ENCODE measurements at regions not wholly inside any gene's neighbourhood (a gene's known extent, or its start where the extent isn't known, plus 50 kb on each side); places are given as distances from the start of the nearest gene placed in this dataset.

GRCh38 chr1:102693345-102693744, 415.0 kb downstream of the COL11A1 start:
- TF ChIP-seq MYNN (tag by site-specific recombination; IDR thresholded peaks at IDR 0.05; ENCODE audit: borderline replicate concordance), result no peak
- TF ChIP-seq ZNF292 (tag by site-specific recombination; IDR thresholded peaks at IDR 0.05; ENCODE audit: borderline replicate concordance, low read depth), result no peak
- TF ChIP-seq SP2 (tag by site-specific recombination; IDR thresholded peaks at IDR 0.05), result no peak
- no peak for TF ChIP-seq CTCF (tag by site-specific recombination; IDR thresholded peaks at IDR 0.05)
- TF ChIP-seq PATZ1 (tag by site-specific recombination; IDR thresholded peaks at IDR 0.05), result no peak
- TF ChIP-seq ZNF433 (tag by site-specific recombination; IDR thresholded peaks at IDR 0.05; ENCODE audit: low read depth), result no peak
